ENCODE measurements at regions not wholly inside any gene's neighbourhood (a gene's known extent, or its start where the extent isn't known, plus 50 kb on each side); places are given as distances from the start of the nearest gene placed in this dataset.

- no peak for TF ChIP-seq CTCF (IDR thresholded peaks at IDR 0.05; ENCODE audit: insufficient read depth, low read depth, low read length, missing control alignments)
- H3K4me3 ChIP-seq (ENCODE audit: low read length): no peak overlapping the region
- DNase-seq (ENCODE audit: low read depth): no peak
These were observed 261.8 kb downstream of the ZEB2 start for GRCh38 chr2:144258154-144258553.

- DNase-seq (ENCODE audit: low read depth): no peak
- no peak overlapping the region for H3K4me3 ChIP-seq (ENCODE audit: low read length)
- no peak for TF ChIP-seq CTCF (IDR thresholded peaks at IDR 0.05; ENCODE audit: insufficient read depth, low read depth, low read length, missing control alignments)
These were observed 262.8 kb downstream of the ZEB2 start for GRCh38 chr2:144256996-144257707.

GRCh38 chr2:144254342-144255235 lies 265.3 kb downstream of the ZEB2 start:
- TF ChIP-seq CTCF (IDR thresholded peaks at IDR 0.05; ENCODE audit: insufficient read depth, low read depth, low read length, missing control alignments): no peak
- no peak for DNase-seq (ENCODE audit: low read depth)
- H3K4me3 ChIP-seq (ENCODE audit: low read length): no peak overlapping the region

- no peak for TF ChIP-seq CTCF (IDR thresholded peaks at IDR 0.05; ENCODE audit: insufficient read depth, low read depth, low read length, missing control alignments)
- H3K4me3 ChIP-seq (ENCODE audit: low read length): no peak overlapping the region
- DNase-seq (ENCODE audit: low read depth): no peak
These were observed 266.2 kb downstream of the ZEB2 start for GRCh38 chr2:144253743-144254142.

GRCh38 chr2:144252694-144253093 lies 267.2 kb downstream of the ZEB2 start:
- DNase-seq (ENCODE audit: low read depth): no peak
- no peak overlapping the region for H3K4me3 ChIP-seq (ENCODE audit: low read length)
- no peak for TF ChIP-seq CTCF (IDR thresholded peaks at IDR 0.05; ENCODE audit: insufficient read depth, low read depth, low read length, missing control alignments)

GRCh38 chr2:144249035-144249637 lies 270.8 kb downstream of the ZEB2 start:
- H3K4me3 ChIP-seq (ENCODE audit: low read length): no peak overlapping the region
- no peak for TF ChIP-seq CTCF (IDR thresholded peaks at IDR 0.05; ENCODE audit: insufficient read depth, low read depth, low read length, missing control alignments)
- DNase-seq (ENCODE audit: low read depth): no peak

Data from epithelial cell of esophagus (primary cell).